ENCODE measurements at regions not wholly inside any gene's neighbourhood (a gene's known extent, or its start where the extent isn't known, plus 50 kb on each side); places are given as distances from the start of the nearest gene placed in this dataset.

GRCh38 chr2:193076995-193077394, 882.3 kb upstream of the TMEFF2 start:
- no peak for TF ChIP-seq EZH2 (IDR thresholded peaks at IDR 0.05; ENCODE audit: borderline replicate concordance, insufficient read depth, low read depth, low read length, poor library complexity, severe bottlenecking)
- TF ChIP-seq, protein P1, sequence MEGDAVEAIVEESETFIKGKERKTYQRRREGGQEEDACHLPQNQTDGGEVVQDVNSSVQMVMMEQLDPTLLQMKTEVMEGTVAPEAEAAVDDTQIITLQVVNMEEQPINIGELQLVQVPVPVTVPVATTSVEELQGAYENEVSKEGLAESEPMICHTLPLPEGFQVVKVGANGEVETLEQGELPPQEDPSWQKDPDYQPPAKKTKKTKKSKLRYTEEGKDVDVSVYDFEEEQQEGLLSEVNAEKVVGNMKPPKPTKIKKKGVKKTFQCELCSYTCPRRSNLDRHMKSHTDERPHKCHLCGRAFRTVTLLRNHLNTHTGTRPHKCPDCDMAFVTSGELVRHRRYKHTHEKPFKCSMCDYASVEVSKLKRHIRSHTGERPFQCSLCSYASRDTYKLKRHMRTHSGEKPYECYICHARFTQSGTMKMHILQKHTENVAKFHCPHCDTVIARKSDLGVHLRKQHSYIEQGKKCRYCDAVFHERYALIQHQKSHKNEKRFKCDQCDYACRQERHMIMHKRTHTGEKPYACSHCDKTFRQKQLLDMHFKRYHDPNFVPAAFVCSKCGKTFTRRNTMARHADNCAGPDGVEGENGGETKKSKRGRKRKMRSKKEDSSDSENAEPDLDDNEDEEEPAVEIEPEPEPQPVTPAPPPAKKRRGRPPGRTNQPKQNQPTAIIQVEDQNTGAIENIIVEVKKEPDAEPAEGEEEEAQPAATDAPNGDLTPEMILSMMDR (IDR thresholded peaks at IDR 0.05) = no peak
- H4K20me1 ChIP-seq (ENCODE audit: control insufficient read depth, insufficient read depth, low read length, poor library complexity, severe bottlenecking) = no peaks in the 10 kb centered on the region
- intact Hi-C loops (cut with micrococcal nuclease) = no loop called here
- peaks cover 0 to 8% (median 0%) of the 10 kb centered on the region in 3 donors for H3K9me3 ChIP-seq (ENCODE audit: control extremely low read depth in 1 of 3, control insufficient read depth in 2 of 3, insufficient read depth in 1 of 3, low read length in 2 of 3)
- H3K4me3 ChIP-seq (ENCODE audit: control extremely low read depth in 1 of 5, extremely low read depth in 1 of 5, insufficient read depth in 1 of 5, low read depth in 2 of 5, low read length in 4 of 5) = no peak overlapping the region
- no peaks in the 10 kb centered on the region for H3K79me2 ChIP-seq (ENCODE audit: control insufficient read depth, insufficient read depth, low read length)
- no peak overlapping the region for H3K4me2 ChIP-seq (replicated peaks; ENCODE audit: low read depth, low read length, poor library complexity, severe bottlenecking)
- ChIA-PET POLR2A (no interaction called here), CTCF (no interaction called here)
- no peaks in the 10 kb centered on the region for H3K27me3 Mint-ChIP-seq
- H2AFZ ChIP-seq (ENCODE audit: insufficient read depth, low read depth, low read length, poor library complexity, severe bottlenecking) = no peak overlapping the region
- no peak for ATAC-seq (ENCODE audit: low read depth)
- H3K9me3 Mint-ChIP-seq (ENCODE audit: insufficient read depth) = peaks cover 2% of the 10 kb centered on the region
- no peaks in the 10 kb centered on the region for H3K36me3 ChIP-seq (replicated peaks in 1 of 2; ENCODE audit: control extremely low read depth in 1 of 2, control insufficient read depth in 1 of 2, extremely low read depth in 1 of 2, insufficient read depth in 2 of 2, low read length in 1 of 2)
- no peak for DNase-seq
- no peaks in the 10 kb centered on the region for H3K4me1 ChIP-seq (ENCODE audit: control insufficient read depth in 2 of 2, insufficient read depth in 2 of 2, low read length in 2 of 2)
- H3K27me3 ChIP-seq (replicated peaks in 1 of 4; ENCODE audit: control extremely low read depth in 1 of 4, control insufficient read depth in 3 of 4, insufficient read depth in 4 of 4, low read length in 3 of 4) = no peaks in the 10 kb centered on the region
- no peak overlapping the region for H3K9ac ChIP-seq (ENCODE audit: low read length)
- H3K27ac Mint-ChIP-seq = no peak overlapping the region
- H3K27ac ChIP-seq (ENCODE audit: low read length in 2 of 2) = no peak overlapping the region
- H3K4me1 Mint-ChIP-seq = no peaks in the 10 kb centered on the region
- H3K4me3 Mint-ChIP-seq = no peak overlapping the region

DNA sequence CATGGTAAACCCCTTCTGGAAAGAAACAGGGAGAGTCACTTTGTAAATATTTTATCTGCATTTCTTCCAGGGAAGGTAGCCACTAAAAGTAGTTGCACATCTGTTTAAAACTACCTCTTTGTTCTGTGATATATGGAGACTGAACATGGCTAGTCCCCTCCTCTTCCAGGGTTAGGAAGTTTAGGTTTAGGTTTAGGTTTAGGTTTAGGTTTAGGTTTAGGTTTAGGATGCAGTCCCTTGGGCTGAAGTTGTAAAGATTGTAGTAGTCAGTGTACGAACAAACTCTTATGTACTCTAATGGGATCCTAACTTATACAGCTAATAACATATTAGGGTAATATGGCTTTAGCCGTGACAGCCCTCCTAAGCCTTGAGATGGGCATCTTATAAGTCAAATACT, 880.2 kb upstream of the TMEFF2 start:
- no peaks in the 10 kb centered on the region for H3K4me1 ChIP-seq (ENCODE audit: control insufficient read depth in 2 of 2, insufficient read depth in 2 of 2, low read length in 2 of 2)
- Mint-ChIP-seq H3K9me3 (ENCODE audit: insufficient read depth) (peaks cover 8% of the 10 kb centered on the region), H3K4me1 (no peaks in the 10 kb centered on the region), H3K27ac (no peak overlapping the region), H3K27me3 (no peaks in the 10 kb centered on the region), H3K4me3 (no peak overlapping the region)
- H3K4me3 ChIP-seq (ENCODE audit: control extremely low read depth in 1 of 5, extremely low read depth in 1 of 5, insufficient read depth in 1 of 5, low read depth in 2 of 5, low read length in 4 of 5) = no peak overlapping the region
- H2AFZ ChIP-seq (ENCODE audit: insufficient read depth, low read depth, low read length, poor library complexity, severe bottlenecking) = no peak overlapping the region
- no peak for ATAC-seq (ENCODE audit: low read depth)
- ChIA-PET POLR2A (no interaction called here), CTCF (no interaction called here)
- peaks cover 0 to 15% (median 0%) of the 10 kb centered on the region in 3 donors for H3K9me3 ChIP-seq (ENCODE audit: control extremely low read depth in 1 of 3, control insufficient read depth in 2 of 3, insufficient read depth in 1 of 3, low read length in 2 of 3)
- no peak overlapping the region for H3K9ac ChIP-seq (ENCODE audit: low read length)
- intact Hi-C loops (cut with micrococcal nuclease) = no loop called here
- no peaks in the 10 kb centered on the region for H3K79me2 ChIP-seq (ENCODE audit: control insufficient read depth, insufficient read depth, low read length)
- no peak overlapping the region for H3K4me2 ChIP-seq (replicated peaks; ENCODE audit: low read depth, low read length, poor library complexity, severe bottlenecking)
- H3K36me3 ChIP-seq (replicated peaks in 1 of 2; ENCODE audit: control extremely low read depth in 1 of 2, control insufficient read depth in 1 of 2, extremely low read depth in 1 of 2, insufficient read depth in 2 of 2, low read length in 1 of 2) = no peaks in the 10 kb centered on the region
- H4K20me1 ChIP-seq (ENCODE audit: control insufficient read depth, insufficient read depth, low read length, poor library complexity, severe bottlenecking) = no peaks in the 10 kb centered on the region
- no peak overlapping the region for H3K27ac ChIP-seq (ENCODE audit: low read length in 2 of 2)
- DNase-seq = no peak
- H3K27me3 ChIP-seq (replicated peaks in 1 of 4; ENCODE audit: control extremely low read depth in 1 of 4, control insufficient read depth in 3 of 4, insufficient read depth in 4 of 4, low read length in 3 of 4) = no peaks in the 10 kb centered on the region
- no CpG with 5 or more reads among the region's 2 CpGs for WGBS (ENCODE audit: insufficient coverage)
- TF ChIP-seq EZH2 (IDR thresholded peaks at IDR 0.05; ENCODE audit: borderline replicate concordance, insufficient read depth, low read depth, low read length, poor library complexity, severe bottlenecking) = no peak
- TF ChIP-seq, protein P1 (IDR thresholded peaks at IDR 0.05) = no peak

All from B cell (primary cell).